ENCODE measurements at regions not wholly inside any gene's neighbourhood (a gene's known extent, or its start where the extent isn't known, plus 50 kb on each side); places are given as distances from the start of the nearest gene placed in this dataset.

- no peak overlapping the region for H2AFZ ChIP-seq (ENCODE audit: low read length)
- no peaks in the 10 kb centered on the region for H3K4me1 ChIP-seq (ENCODE audit: insufficient read depth, low read length, severe bottlenecking)
- no peak overlapping the region for H3K27ac ChIP-seq (ENCODE audit: low read depth, low read length, poor library complexity, severe bottlenecking)
- no peaks in the 10 kb centered on the region for H3F3A ChIP-seq (ENCODE audit: insufficient read depth, low read length)
- H3K9me3 ChIP-seq (ENCODE audit: low read length), result no peaks in the 10 kb centered on the region
- H4K20me1 ChIP-seq (ENCODE audit: insufficient read depth, low read length), result no peaks in the 10 kb centered on the region
- no peak overlapping the region for H3K4me2 ChIP-seq (ENCODE audit: low read length)
- TF ChIP-seq, protein P1, sequence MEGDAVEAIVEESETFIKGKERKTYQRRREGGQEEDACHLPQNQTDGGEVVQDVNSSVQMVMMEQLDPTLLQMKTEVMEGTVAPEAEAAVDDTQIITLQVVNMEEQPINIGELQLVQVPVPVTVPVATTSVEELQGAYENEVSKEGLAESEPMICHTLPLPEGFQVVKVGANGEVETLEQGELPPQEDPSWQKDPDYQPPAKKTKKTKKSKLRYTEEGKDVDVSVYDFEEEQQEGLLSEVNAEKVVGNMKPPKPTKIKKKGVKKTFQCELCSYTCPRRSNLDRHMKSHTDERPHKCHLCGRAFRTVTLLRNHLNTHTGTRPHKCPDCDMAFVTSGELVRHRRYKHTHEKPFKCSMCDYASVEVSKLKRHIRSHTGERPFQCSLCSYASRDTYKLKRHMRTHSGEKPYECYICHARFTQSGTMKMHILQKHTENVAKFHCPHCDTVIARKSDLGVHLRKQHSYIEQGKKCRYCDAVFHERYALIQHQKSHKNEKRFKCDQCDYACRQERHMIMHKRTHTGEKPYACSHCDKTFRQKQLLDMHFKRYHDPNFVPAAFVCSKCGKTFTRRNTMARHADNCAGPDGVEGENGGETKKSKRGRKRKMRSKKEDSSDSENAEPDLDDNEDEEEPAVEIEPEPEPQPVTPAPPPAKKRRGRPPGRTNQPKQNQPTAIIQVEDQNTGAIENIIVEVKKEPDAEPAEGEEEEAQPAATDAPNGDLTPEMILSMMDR (IDR thresholded peaks at IDR 0.05; ENCODE audit: low read length), result no peak
- H3K79me2 ChIP-seq (ENCODE audit: insufficient read depth, low read length), result no peaks in the 10 kb centered on the region
- no peak overlapping the region for H3K4me3 ChIP-seq (ENCODE audit: low read depth, low read length, poor library complexity, severe bottlenecking)
- H3K27me3 ChIP-seq (ENCODE audit: insufficient read depth, low read length), result no peaks in the 10 kb centered on the region
- H3K9ac ChIP-seq (ENCODE audit: low read length), result no peak overlapping the region
- H3K9me2 ChIP-seq (ENCODE audit: low read depth, low read length), result no peaks in the 10 kb centered on the region
- H3K36me3 ChIP-seq (ENCODE audit: insufficient read depth, low read length), result no peaks in the 10 kb centered on the region
Measured at GRCh38 chrX:10744007-10744406, 123.6 kb upstream of the MID1 start.

- TF ChIP-seq EZH2 (IDR thresholded peaks at IDR 0.05; ENCODE audit: borderline replicate concordance, low read length), result no peak
- TF ChIP-seq, protein P1 (IDR thresholded peaks at IDR 0.05; ENCODE audit: low read length), result no peak
- no peaks in the 10 kb centered on the region for H4K20me1 ChIP-seq (ENCODE audit: insufficient read depth, low read length)
- H3K27me3 ChIP-seq (ENCODE audit: insufficient read depth, low read length), result no peaks in the 10 kb centered on the region
- no peaks in the 10 kb centered on the region for H3K36me3 ChIP-seq (ENCODE audit: insufficient read depth, low read length)
- no peaks in the 10 kb centered on the region for H3K9me2 ChIP-seq (ENCODE audit: low read depth, low read length)
- no peak overlapping the region for H3K4me3 ChIP-seq (ENCODE audit: low read depth, low read length, poor library complexity, severe bottlenecking)
- no peak overlapping the region for H2AFZ ChIP-seq (ENCODE audit: low read length)
- no peak overlapping the region for H3K27ac ChIP-seq (ENCODE audit: low read depth, low read length, poor library complexity, severe bottlenecking)
- no peaks in the 10 kb centered on the region for H3F3A ChIP-seq (ENCODE audit: insufficient read depth, low read length)
- no peak overlapping the region for H3K9ac ChIP-seq (ENCODE audit: low read length)
- H3K79me2 ChIP-seq (ENCODE audit: insufficient read depth, low read length), result no peaks in the 10 kb centered on the region
- no peak overlapping the region for H3K4me2 ChIP-seq (ENCODE audit: low read length)
- H3K9me3 ChIP-seq (ENCODE audit: low read length), result no peaks in the 10 kb centered on the region
- no peaks in the 10 kb centered on the region for H3K4me1 ChIP-seq (ENCODE audit: insufficient read depth, low read length, severe bottlenecking)
Measured at GRCh38 chrX:10747975-10748374, 127.6 kb upstream of the MID1 start.

GRCh38 chrX:10749113-10749512 lies 128.7 kb upstream of the MID1 start:
- Histone ChIP-seq H3K27me3 (ENCODE audit: insufficient read depth, low read length) (no peaks in the 10 kb centered on the region), H4K20me1 (ENCODE audit: insufficient read depth, low read length) (no peaks in the 10 kb centered on the region)

More at GRCh38 chrX:10749113-10749512, 128.7 kb upstream of the MID1 start:
- Histone ChIP-seq H2AFZ (ENCODE audit: low read length) (no peak overlapping the region), H3K4me2 (ENCODE audit: low read length) (no peak overlapping the region), H3K79me2 (ENCODE audit: insufficient read depth, low read length) (no peaks in the 10 kb centered on the region), H3K9ac (ENCODE audit: low read length) (no peak overlapping the region), H3K9me2 (ENCODE audit: low read depth, low read length) (no peaks in the 10 kb centered on the region), H3F3A (ENCODE audit: insufficient read depth, low read length) (no peaks in the 10 kb centered on the region), H3K4me3 (ENCODE audit: low read depth, low read length, poor library complexity, severe bottlenecking) (no peak overlapping the region), H3K4me1 (ENCODE audit: insufficient read depth, low read length, severe bottlenecking) (no peaks in the 10 kb centered on the region), H3K36me3 (ENCODE audit: insufficient read depth, low read length) (no peaks in the 10 kb centered on the region), H3K27ac (ENCODE audit: low read depth, low read length, poor library complexity, severe bottlenecking) (no peak overlapping the region), H3K9me3 (ENCODE audit: low read length) (no peaks in the 10 kb centered on the region)
- TF ChIP-seq EZH2 (IDR thresholded peaks at IDR 0.05; ENCODE audit: borderline replicate concordance, low read length), result no peak
- TF ChIP-seq, protein P1 (IDR thresholded peaks at IDR 0.05; ENCODE audit: low read length), result no peak
